Adrenal gland (tissue), 5 donors: ENCODE measurements at regions not wholly inside any gene's neighbourhood (a gene's known extent, or its start where the extent isn't known, plus 50 kb on each side); places are given as distances from the start of the nearest gene placed in this dataset.

Experiments used
- POLR2A ChIP-seq, 2 donors: fragments of 450-650 bp; IDR thresholded peaks; one replicate each; pipeline ENCODE4 v1.6.1; 2017; ENCODE audit warnings: antibody characterized with exemption in 2 of 2, mild to moderate bottlenecking in 2 of 2, moderate library complexity in 1 of 2
- TF ChIP-seq, protein P1 (sequence below), 6 experiments: fragments of 450-650 bp in 4 of 6; fragments of 200-600 bp in 2 of 6; sonication (generic) in 1 of 6; IDR thresholded peaks; 1 replicate in 5 of 6; 2 replicates in 1 of 6; pipeline versions ENCODE4 v1.5.1 to v1.8.0; 2016 to 2021; ENCODE audit warnings: antibody characterized with exemption in 6 of 6, mild to moderate bottlenecking in 2 of 6, moderate library complexity in 1 of 6
- donor health status: DM: no; HTN: no; CAD: no.

DNA sequence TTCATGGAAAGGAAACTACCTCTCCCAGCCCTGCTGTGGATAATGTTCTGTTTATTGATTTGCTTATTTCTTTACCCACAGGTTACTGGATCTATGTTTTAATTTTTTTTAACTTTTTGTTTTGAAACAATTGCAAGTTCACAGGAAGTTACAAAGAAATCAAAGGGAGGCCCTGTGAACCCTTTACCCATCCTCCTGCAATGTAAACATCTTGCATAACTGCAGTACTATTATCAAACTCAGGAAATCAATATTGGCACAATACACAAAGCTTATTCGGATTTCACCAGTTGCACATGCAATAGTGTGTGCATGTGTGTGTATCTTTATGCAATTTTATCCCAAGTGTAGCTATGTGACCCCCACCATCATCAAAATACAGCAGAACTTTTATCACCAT is 398.0 kb downstream of the BTBD3 start:
- TF ChIP-seq, protein P1, sequence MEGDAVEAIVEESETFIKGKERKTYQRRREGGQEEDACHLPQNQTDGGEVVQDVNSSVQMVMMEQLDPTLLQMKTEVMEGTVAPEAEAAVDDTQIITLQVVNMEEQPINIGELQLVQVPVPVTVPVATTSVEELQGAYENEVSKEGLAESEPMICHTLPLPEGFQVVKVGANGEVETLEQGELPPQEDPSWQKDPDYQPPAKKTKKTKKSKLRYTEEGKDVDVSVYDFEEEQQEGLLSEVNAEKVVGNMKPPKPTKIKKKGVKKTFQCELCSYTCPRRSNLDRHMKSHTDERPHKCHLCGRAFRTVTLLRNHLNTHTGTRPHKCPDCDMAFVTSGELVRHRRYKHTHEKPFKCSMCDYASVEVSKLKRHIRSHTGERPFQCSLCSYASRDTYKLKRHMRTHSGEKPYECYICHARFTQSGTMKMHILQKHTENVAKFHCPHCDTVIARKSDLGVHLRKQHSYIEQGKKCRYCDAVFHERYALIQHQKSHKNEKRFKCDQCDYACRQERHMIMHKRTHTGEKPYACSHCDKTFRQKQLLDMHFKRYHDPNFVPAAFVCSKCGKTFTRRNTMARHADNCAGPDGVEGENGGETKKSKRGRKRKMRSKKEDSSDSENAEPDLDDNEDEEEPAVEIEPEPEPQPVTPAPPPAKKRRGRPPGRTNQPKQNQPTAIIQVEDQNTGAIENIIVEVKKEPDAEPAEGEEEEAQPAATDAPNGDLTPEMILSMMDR (IDR thresholded peaks at IDR 0.05) = no peak
- TF ChIP-seq POLR2A (IDR thresholded peaks at IDR 0.05) = no peak
